NCI-H1105 treated with DMSO at 0.1 percent for 48 hours (cell line): ENCODE measurements at regions not wholly inside any gene's neighbourhood (a gene's known extent, or its start where the extent isn't known, plus 50 kb on each side); places are given as distances from the start of the nearest gene placed in this dataset.

Experiments
- DNase-seq: peaks from one replicate; lab custom pipeline; 2025; lab: John Stamatoyannopoulos, UW

GRCh38 chr9:14428781-14429230 lies 114.9 kb upstream of the NFIB start:
- DNase-seq = peak; percentile 79

- no peak for DNase-seq
Measured at GRCh38 chr9:14427419-14427818, 113.5 kb upstream of the NFIB start.

- no peak for DNase-seq
Measured at GRCh38 chr9:14424983-14425382, 111.0 kb upstream of the NFIB start.

- DNase-seq = no peak
Measured at GRCh38 chr9:14424289-14424688, 110.3 kb upstream of the NFIB start.

- DNase-seq = no peak
Measured at GRCh38 chr9:14423815-14424261, 109.9 kb upstream of the NFIB start.

GRCh38 chr9:14421291-14421690 lies 107.3 kb upstream of the NFIB start:
- DNase-seq = no peak

- no peak for DNase-seq
Measured at GRCh38 chr9:14418941-14419937, 105.3 kb upstream of the NFIB start.

- no peak for DNase-seq
Measured at GRCh38 chr9:14418301-14418940, 104.5 kb upstream of the NFIB start.

GRCh38 chr9:14417237-14417636 lies 103.3 kb upstream of the NFIB start:
- no peak for DNase-seq

GRCh38 chr9:14415947-14416346 lies 102.0 kb upstream of the NFIB start:
- no peak for DNase-seq

GRCh38 chr9:14413812-14414211 lies 99.9 kb upstream of the NFIB start:
- DNase-seq = no peak

- peak; percentile 42 for DNase-seq
Measured at GRCh38 chr9:14412775-14413174, 98.8 kb upstream of the NFIB start.

- DNase-seq = no peak
Measured at GRCh38 chr9:14406463-14406862, 92.5 kb upstream of the NFIB start.

- DNase-seq = no peak
Measured at GRCh38 chr9:14405176-14405706, 91.3 kb upstream of the NFIB start.

GRCh38 chr9:14403081-14403480 lies 89.1 kb upstream of the NFIB start:
- DNase-seq = peak; percentile 22

- DNase-seq = no peak
Measured at GRCh38 chr9:14402583-14402982, 88.6 kb upstream of the NFIB start.

GRCh38 chr9:14401911-14402310 lies 88.0 kb upstream of the NFIB start:
- no peak for DNase-seq

- peak; percentile 56 for DNase-seq
Measured at GRCh38 chr9:14400658-14400995, 86.7 kb upstream of the NFIB start.

GRCh38 chr9:14399756-14400657 lies 86.1 kb upstream of the NFIB start:
- no peak for DNase-seq

- no peak for DNase-seq
Measured at GRCh38 chr9:14398473-14398872, 84.5 kb upstream of the NFIB start.

- no peak for DNase-seq
Measured at GRCh38 chr9:14396171-14396570, 82.2 kb upstream of the NFIB start.
